OCI-LY3 (cell line): ENCODE measurements at regions not wholly inside any gene's neighbourhood (a gene's known extent, or its start where the extent isn't known, plus 50 kb on each side); places are given as distances from the start of the nearest gene placed in this dataset.

Experiments used
- H2AFZ ChIP-seq: fragments of 200-600, 300-600 bp; shearing (Covaris generic); 2 replicates; pipeline ENCODE4 v1.6.0; 2014; ENCODE audit warnings: antibody characterized with exemption, low read depth, low read length
- H3K27ac ChIP-seq: fragments of 200-600, 300-600 bp; sonication (generic); 2 replicates; pipeline ENCODE4 v1.5.1; 2014; ENCODE audit warnings: mild to moderate bottlenecking, low read length, moderate library complexity, mixed read lengths
- H3K27me3 ChIP-seq: fragments of 200-600, 300-600 bp; sonication (generic); 2 replicates; pipeline ENCODE4 v1.6.1; 2014; ENCODE audit warnings: low read depth, low read length, mixed read lengths
- H3K36me3 ChIP-seq: fragments of 200-600, 300-600 bp; sonication (generic); replicated peaks from 2 replicates; pipeline ENCODE3; 2014; ENCODE audit warnings: low read depth, low read length, mixed read lengths
- H3K4me1 ChIP-seq: fragments of 300-600, 200-600 bp; sonication (generic); 2 replicates; pipeline ENCODE4 v1.6.1; 2014; ENCODE audit warnings: low read length, mixed read lengths
- H3K4me2 ChIP-seq: fragments of 200-600, 300-600 bp; sonication (generic); 2 replicates; pipeline ENCODE4 v1.6.1; 2014; ENCODE audit warnings: low read length, mixed read lengths
- H3K4me3 ChIP-seq: fragments of 300-600, 200-600 bp; sonication (generic); 2 replicates; pipeline ENCODE4 v1.5.1; 2014; ENCODE audit warnings: antibody characterized with exemption, mild to moderate bottlenecking, low read length, moderate library complexity
- H3K79me2 ChIP-seq: fragments of 300-600, 200-600 bp; shearing (Covaris generic); 2 replicates; pipeline ENCODE4 v1.6.1; 2014; ENCODE audit warnings: mild to moderate bottlenecking, low read length, mixed read lengths
- H3K9ac ChIP-seq: fragments of 300-600, 200-600 bp; shearing (Covaris generic); 2 replicates; pipeline ENCODE4 v1.6.0; 2014; ENCODE audit warnings: mild to moderate bottlenecking, low read length, moderate library complexity
- H3K9me3 ChIP-seq: fragments of 200-600, 300-600 bp; shearing (Covaris generic); 2 replicates; pipeline ENCODE4 v1.6.1; 2014; ENCODE audit warnings: low read length, mixed read lengths; ENCODE audit not compliant: insufficient read depth
- H4K20me1 ChIP-seq: fragments of 200-600, 300-600 bp; sonication (generic); 2 replicates; pipeline ENCODE4 v1.6.1; 2016; ENCODE audit warnings: low read length, mixed read lengths; ENCODE audit not compliant: insufficient read depth
- EZH2phosphoT487 ChIP-seq: fragments of 200-600 bp; shearing (Covaris generic); IDR thresholded peaks from 2 replicates; pipeline ENCODE4 v1.6.1; 2018; ENCODE audit warnings: antibody characterized with exemption, mixed run types, low read depth
- TF ChIP-seq, protein P1 (sequence below): fragments of 200-600, 300-600 bp; sonication (generic); IDR thresholded peaks from 2 replicates; pipeline ENCODE4 v1.5.1; 2014; ENCODE audit warnings: antibody characterized with exemption, low read length, low read depth

DNA sequence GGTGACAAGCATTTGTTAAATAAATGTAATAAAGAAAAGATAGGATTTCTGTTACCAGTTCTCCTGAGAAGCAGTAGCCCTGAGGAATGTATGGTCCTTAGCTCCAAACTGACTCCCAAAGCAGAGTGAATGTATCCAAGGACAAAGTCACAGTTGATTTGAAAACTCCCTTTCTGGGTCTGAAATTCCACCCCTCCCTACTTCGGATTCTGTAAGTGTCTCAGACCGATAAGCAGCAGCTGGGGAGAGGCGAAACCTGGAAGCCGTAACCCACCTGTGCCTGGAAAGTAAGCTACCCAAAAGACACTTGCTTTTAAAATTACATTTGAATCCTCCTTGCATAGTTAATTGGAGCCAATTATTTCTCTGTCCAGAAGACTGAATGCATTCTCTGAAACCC lies 122.9 kb upstream of the FRMD4A start:
- H3K4me3 ChIP-seq, result no peak overlapping the region
- H4K20me1 ChIP-seq, result no peaks in the 10 kb centered on the region
- peaks cover 26% of the 10 kb centered on the region for H3K4me1 ChIP-seq
- no peak overlapping the region for H3K9ac ChIP-seq
- H3K27ac ChIP-seq, result no peak overlapping the region
- H3K9me3 ChIP-seq, result no peaks in the 10 kb centered on the region
- TF ChIP-seq EZH2phosphoT487, result no peak
- TF ChIP-seq, protein P1, sequence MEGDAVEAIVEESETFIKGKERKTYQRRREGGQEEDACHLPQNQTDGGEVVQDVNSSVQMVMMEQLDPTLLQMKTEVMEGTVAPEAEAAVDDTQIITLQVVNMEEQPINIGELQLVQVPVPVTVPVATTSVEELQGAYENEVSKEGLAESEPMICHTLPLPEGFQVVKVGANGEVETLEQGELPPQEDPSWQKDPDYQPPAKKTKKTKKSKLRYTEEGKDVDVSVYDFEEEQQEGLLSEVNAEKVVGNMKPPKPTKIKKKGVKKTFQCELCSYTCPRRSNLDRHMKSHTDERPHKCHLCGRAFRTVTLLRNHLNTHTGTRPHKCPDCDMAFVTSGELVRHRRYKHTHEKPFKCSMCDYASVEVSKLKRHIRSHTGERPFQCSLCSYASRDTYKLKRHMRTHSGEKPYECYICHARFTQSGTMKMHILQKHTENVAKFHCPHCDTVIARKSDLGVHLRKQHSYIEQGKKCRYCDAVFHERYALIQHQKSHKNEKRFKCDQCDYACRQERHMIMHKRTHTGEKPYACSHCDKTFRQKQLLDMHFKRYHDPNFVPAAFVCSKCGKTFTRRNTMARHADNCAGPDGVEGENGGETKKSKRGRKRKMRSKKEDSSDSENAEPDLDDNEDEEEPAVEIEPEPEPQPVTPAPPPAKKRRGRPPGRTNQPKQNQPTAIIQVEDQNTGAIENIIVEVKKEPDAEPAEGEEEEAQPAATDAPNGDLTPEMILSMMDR, result no peak
- H3K36me3 ChIP-seq, result peaks cover 3% of the 10 kb centered on the region
- H3K79me2 ChIP-seq, result no peaks in the 10 kb centered on the region
- H3K27me3 ChIP-seq, result no peaks in the 10 kb centered on the region
- no peak overlapping the region for H3K4me2 ChIP-seq
- no peak overlapping the region for H2AFZ ChIP-seq

DNA sequence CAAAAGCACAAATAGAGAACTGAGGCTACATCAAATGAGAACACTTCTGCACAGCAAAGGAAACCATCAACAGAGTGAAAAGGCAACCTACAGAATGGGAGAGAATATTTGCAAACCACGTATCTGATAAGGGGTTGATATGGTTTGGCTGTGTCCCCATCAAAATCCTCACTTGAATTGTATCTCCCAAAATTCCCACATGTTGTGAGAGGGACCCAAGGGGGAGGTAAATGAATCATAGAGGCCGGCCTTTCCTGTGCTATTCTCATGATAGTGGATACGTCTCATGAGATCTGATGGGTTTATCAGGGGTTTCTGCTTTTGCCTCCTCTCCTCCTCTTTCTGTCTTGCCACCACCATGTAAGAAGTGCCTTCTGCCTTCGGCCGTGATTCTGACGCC lies 120.6 kb upstream of the FRMD4A start:
- no peak overlapping the region for H3K4me3 ChIP-seq
- no peaks in the 10 kb centered on the region for H3K79me2 ChIP-seq
- TF ChIP-seq EZH2phosphoT487, result no peak
- TF ChIP-seq, protein P1, result no peak
- peaks cover 11% of the 10 kb centered on the region for H3K4me1 ChIP-seq
- no peaks in the 10 kb centered on the region for H3K9me3 ChIP-seq
- H3K27ac ChIP-seq, result no peak overlapping the region
- H3K9ac ChIP-seq, result no peak overlapping the region
- H3K36me3 ChIP-seq, result no peaks in the 10 kb centered on the region
- H2AFZ ChIP-seq, result no peak overlapping the region
- peaks cover 2% of the 10 kb centered on the region; the same call in 1 of the 2 replicates for H3K27me3 ChIP-seq
- no peak overlapping the region for H3K4me2 ChIP-seq
- H4K20me1 ChIP-seq, result no peaks in the 10 kb centered on the region

DNA sequence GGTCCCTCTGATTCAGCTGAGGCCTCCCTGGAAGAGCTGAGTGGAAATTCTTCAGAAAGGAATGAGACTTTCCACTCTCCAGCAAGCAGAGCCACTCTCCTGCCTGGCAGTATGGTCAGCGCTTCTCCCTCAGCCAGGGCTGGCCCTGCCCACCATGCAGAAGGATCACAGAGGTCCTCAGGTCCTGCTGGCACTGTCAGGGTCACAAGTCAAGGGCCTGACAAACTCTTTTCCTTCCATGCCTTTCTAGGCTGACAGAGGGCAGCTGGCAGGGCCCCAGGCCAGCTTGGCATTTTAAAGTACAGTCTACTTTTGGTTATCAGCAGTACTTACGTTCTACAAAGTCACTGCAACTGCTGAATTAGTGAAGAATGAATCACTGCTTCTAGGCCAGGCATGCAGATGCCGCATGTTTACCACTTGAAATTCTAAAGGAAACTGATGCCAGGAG lies 119.3 kb upstream of the FRMD4A start:
- no peak overlapping the region for H3K27ac ChIP-seq
- H3K36me3 ChIP-seq, result no peaks in the 10 kb centered on the region
- H3K9ac ChIP-seq, result no peak overlapping the region
- peaks cover 9% of the 10 kb centered on the region for H3K27me3 ChIP-seq
- no peak for TF ChIP-seq EZH2phosphoT487
- TF ChIP-seq, protein P1, result no peak
- H3K4me2 ChIP-seq, result no peak overlapping the region
- no peaks in the 10 kb centered on the region for H3K9me3 ChIP-seq
- H4K20me1 ChIP-seq, result no peaks in the 10 kb centered on the region
- no peak overlapping the region for H3K4me3 ChIP-seq
- no peaks in the 10 kb centered on the region for H3K4me1 ChIP-seq
- H2AFZ ChIP-seq, result no peak overlapping the region
- no peaks in the 10 kb centered on the region for H3K79me2 ChIP-seq

DNA sequence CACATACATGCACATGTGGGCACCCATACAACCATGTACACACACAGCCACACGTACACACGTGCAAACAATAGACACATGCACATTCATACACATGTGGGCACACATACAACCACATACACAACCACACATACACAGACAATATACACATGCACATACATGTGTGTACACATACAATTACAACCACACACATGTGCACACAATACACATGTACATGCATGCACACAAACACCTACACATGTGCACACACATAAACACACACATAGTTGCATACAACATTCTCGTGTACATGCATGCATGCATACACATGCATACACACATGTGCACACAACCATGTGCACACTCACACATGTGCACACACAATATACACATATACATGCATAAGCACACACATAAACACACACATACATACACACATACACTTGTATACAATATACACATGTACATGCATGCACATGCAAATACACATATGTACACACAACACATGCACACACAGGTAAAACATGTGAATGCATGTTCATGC lies 118.6 kb upstream of the FRMD4A start:
- Histone ChIP-seq H3K4me3 (no peak overlapping the region), H3K9ac (no peak overlapping the region), H3K36me3 (no peaks in the 10 kb centered on the region), H4K20me1 (no peaks in the 10 kb centered on the region), H3K79me2 (no peaks in the 10 kb centered on the region), H3K27ac (no peak overlapping the region), H3K4me2 (no peak overlapping the region), H3K4me1 (no peaks in the 10 kb centered on the region), H2AFZ (no peak overlapping the region), H3K27me3 (peaks cover 9% of the 10 kb centered on the region), H3K9me3 (no peaks in the 10 kb centered on the region)
- TF ChIP-seq, protein P1, result no peak
- no peak for TF ChIP-seq EZH2phosphoT487
